Bone marrow (tissue), 2 donors: ENCODE measurements at regions not wholly inside any gene's neighbourhood (a gene's known extent, or its start where the extent isn't known, plus 50 kb on each side); places are given as distances from the start of the nearest gene placed in this dataset.
A peak's percentile ranks its signal among the peaks of the same experiment; 100 is the strongest.

Source experiments
- DNase-seq, 2 donors: peaks; one replicate each; lab custom pipeline; 2025; lab: John Stamatoyannopoulos, UW

- DNase-seq: no peak
Measured at GRCh38 chr5:69033690-69034089, 60.1 kb upstream of the SLC30A5 start.

GRCh38 chr5:69034898-69035297 lies 58.9 kb upstream of the SLC30A5 start:
- DNase-seq: no peak

DNA sequence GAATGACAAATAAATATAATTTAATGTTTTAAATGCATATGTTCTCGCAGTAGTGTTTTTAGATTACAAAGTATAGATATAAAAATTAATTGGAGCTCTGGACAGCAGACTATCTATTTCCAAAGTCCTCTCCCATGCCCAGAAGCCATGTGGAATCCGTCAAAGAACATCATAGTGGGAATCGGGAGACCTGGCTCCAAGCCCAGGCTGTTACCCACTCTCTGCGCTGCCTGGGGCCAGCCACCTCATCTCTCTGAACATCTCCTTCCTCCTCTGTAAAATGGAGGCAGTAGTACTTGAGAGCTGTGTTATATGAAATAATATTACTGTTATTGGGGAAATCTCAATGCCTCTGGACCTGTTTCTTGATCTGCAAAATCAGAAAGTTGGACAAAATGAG lies 58.1 kb upstream of the SLC30A5 start:
- DNase-seq: no peak

DNA sequence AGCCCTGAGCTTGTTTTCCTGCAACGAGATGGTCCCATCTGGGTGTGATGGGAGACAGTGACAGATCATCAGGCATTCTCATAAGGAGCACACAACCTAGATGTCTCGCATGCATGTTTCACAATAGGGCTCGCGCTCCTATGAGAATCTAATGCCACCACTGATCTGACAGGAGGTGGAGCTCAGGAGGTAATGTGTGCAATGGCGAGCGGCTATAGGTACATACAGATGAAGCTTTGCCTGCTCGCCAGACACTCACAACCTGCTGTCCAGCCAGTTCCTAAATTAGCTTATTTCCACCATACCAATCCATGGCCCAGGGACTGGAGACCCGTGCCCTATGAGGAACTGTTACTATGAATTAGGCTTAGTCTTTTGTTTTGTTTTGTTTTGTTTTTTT lies 55.3 kb upstream of the SLC30A5 start:
- DNase-seq: no peak

DNA sequence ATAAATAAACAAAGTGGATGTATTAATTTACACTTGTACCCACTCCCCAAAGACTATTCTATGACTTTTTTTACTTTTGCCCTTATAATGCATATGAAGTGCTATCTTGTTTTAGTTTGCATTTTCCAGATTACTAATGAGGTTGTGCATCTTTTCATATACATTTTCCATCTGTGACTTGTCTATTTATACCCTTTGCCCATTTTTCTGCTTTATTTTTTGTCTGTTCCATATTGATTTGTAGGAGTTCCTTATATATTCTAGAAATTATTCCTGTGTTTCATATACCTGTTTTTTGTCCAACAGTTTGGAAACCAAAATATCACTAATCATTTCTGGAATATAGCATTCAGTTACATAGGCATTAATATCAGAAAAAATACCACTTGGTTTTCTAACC lies 54.0 kb upstream of the SLC30A5 start:
- no peak for DNase-seq

- DNase-seq: no peak
Measured at GRCh38 chr5:69042500-69042899, 51.3 kb upstream of the SLC30A5 start.

GRCh38 chr5:69042915-69043654 lies 50.7 kb upstream of the SLC30A5 start:
- DNase-seq: peak; percentile 42 to 95

GRCh38 chr5:69043655-69043996 lies 50.2 kb upstream of the SLC30A5 start:
- no peak for DNase-seq
